SU-DHL-6 (cell line): ENCODE measurements at regions not wholly inside any gene's neighbourhood (a gene's known extent, or its start where the extent isn't known, plus 50 kb on each side); places are given as distances from the start of the nearest gene placed in this dataset.
"Not testable (repeated sequence)": the region's sequence is repeated elsewhere in the genome, so short reads cannot be mapped to it uniquely, and the experiment has no call there.

Experiments
- H2AFZ ChIP-seq: fragments of 200-600 bp; sonication (generic); 2 replicates; pipeline ENCODE4 v1.6.1; 2014; ENCODE audit warnings: low read depth, mild to moderate bottlenecking, moderate library complexity, mixed read lengths, antibody characterized with exemption, low read length; ENCODE audit not compliant: severe bottlenecking
- H3F3A ChIP-seq: fragments of 200-600 bp; shearing (Covaris generic); 2 replicates; pipeline ENCODE4 v1.6.0; 2016; ENCODE audit warnings: antibody characterized with exemption, mild to moderate bottlenecking; ENCODE audit not compliant: insufficient read depth
- H3K27ac ChIP-seq: fragments of 200-600 bp; sonication (generic); 2 replicates; pipeline ENCODE4 v1.5.1; 2016; ENCODE audit warnings: low read depth, mild to moderate bottlenecking, low read length, moderate library complexity, mixed read lengths
- H3K27me3 ChIP-seq: fragments of 200-600 bp; sonication (generic), shearing (Covaris generic); 2 replicates; pipeline ENCODE4 v1.6.0; 2014; ENCODE audit warnings: mild to moderate bottlenecking, low read length
- H3K36me3 ChIP-seq: fragments of 200-600 bp; sonication (generic); 2 replicates; pipeline ENCODE4 v1.6.1; 2014; ENCODE audit warnings: mild to moderate bottlenecking, low read length, mixed read lengths
- H3K4me2 ChIP-seq: fragments of 300-600, 200-600 bp; shearing (Covaris generic), sonication (generic); 2 replicates; pipeline ENCODE4 v1.6.0; 2014; ENCODE audit warnings: low read length, low read depth, mild to moderate bottlenecking; ENCODE audit not compliant: poor library complexity, severe bottlenecking
- H3K4me3 ChIP-seq: fragments of 200-600 bp; sonication (generic); 2 replicates; pipeline ENCODE4 v1.5.1; 2014; ENCODE audit warnings: antibody characterized with exemption, low read length, mild to moderate bottlenecking, mixed read lengths; ENCODE audit not compliant: insufficient read depth, poor library complexity, severe bottlenecking
- H3K79me2 ChIP-seq: fragments of 200-600 bp; sonication (generic); 2 replicates; pipeline ENCODE4 v1.6.1; 2014; ENCODE audit warnings: mild to moderate bottlenecking, low read length, moderate library complexity; ENCODE audit not compliant: insufficient read depth
- H3K9ac ChIP-seq: fragments of 200-600 bp; sonication (generic); 2 replicates; pipeline ENCODE4 v1.7.0; 2014; ENCODE audit warnings: mild to moderate bottlenecking, low read length
- H3K9me2 ChIP-seq: fragments of 200-600 bp; sonication (generic); replicated peaks from 2 replicates; pipeline ENCODE4 v1.6.1; 2014; ENCODE audit warnings: low read length; ENCODE audit not compliant: insufficient read depth
- H3K9me3 ChIP-seq: fragments of 200-600 bp; sonication (generic); 2 replicates; pipeline ENCODE4 v1.6.1; 2014; ENCODE audit warnings: low read length, mixed read lengths; ENCODE audit not compliant: insufficient read depth
- H4K20me1 ChIP-seq: fragments of 200-600 bp; sonication (generic); 2 replicates; pipeline ENCODE4 v1.6.1; 2014; ENCODE audit warnings: low read depth, mild to moderate bottlenecking, antibody characterized with exemption, low read length, moderate library complexity, mixed read lengths
- CTCF ChIP-seq: fragments of 200-600 bp; sonication (generic); IDR thresholded peaks from one replicate; pipeline ENCODE4 v1.5.1; 2017; ENCODE audit warnings: antibody characterized with exemption, mild to moderate bottlenecking, low read length, moderate library complexity; ENCODE audit not compliant: insufficient read depth, poor library complexity, severe bottlenecking
- EZH2phosphoT487 ChIP-seq: fragments of 200-600 bp; sonication (generic), shearing (Covaris generic); conservative IDR thresholded peaks from 2 replicates; pipeline ENCODE4 v1.6.1; 2018; ENCODE audit warnings: mild to moderate bottlenecking, antibody characterized with exemption, low read length, moderate library complexity, mixed read lengths

GRCh38 chr7:28332046-28332445 lies 80.3 kb upstream of the CREB5 start:
- H3F3A ChIP-seq, result no peaks in the 10 kb centered on the region
- H3K9ac ChIP-seq, result no peak overlapping the region
- no peaks in the 10 kb centered on the region for H3K36me3 ChIP-seq
- H3K79me2 ChIP-seq, result no peaks in the 10 kb centered on the region
- H4K20me1 ChIP-seq, result no peaks in the 10 kb centered on the region
- no peak for TF ChIP-seq EZH2phosphoT487
- TF ChIP-seq CTCF, result no peak
- H2AFZ ChIP-seq, result no peak overlapping the region
- H3K4me2 ChIP-seq, result no peak overlapping the region
- no peaks in the 10 kb centered on the region for H3K9me2 ChIP-seq
- H3K27ac ChIP-seq, result no peak overlapping the region
- peaks cover 7% of the 10 kb centered on the region; the same call in 1 of the 2 replicates for H3K9me3 ChIP-seq
- H3K4me3 ChIP-seq, result no peak overlapping the region
- H3K27me3 ChIP-seq, result no peaks in the 10 kb centered on the region

- H3K4me2 ChIP-seq, H3K27ac ChIP-seq, H3F3A ChIP-seq, H3K27me3 ChIP-seq, H3K36me3 ChIP-seq, H3K9me3 ChIP-seq, H3K79me2 ChIP-seq, H4K20me1 ChIP-seq, H3K4me3 ChIP-seq, H3K9me2 ChIP-seq, H3K9ac ChIP-seq, H2AFZ ChIP-seq: not testable (repeated sequence)
These were observed 78.8 kb upstream of the CREB5 start for GRCh38 chr7:28333548-28333947.

GRCh38 chr7:28336806-28337205 lies 75.5 kb upstream of the CREB5 start:
- no peaks in the 10 kb centered on the region for H4K20me1 ChIP-seq
- H3K9me3 ChIP-seq, result peaks cover 7% of the 10 kb centered on the region; the same call in 1 of the 2 replicates
- no peaks in the 10 kb centered on the region for H3F3A ChIP-seq
- no peak for TF ChIP-seq CTCF
- no peak for TF ChIP-seq EZH2phosphoT487
- H3K9me2 ChIP-seq, result no peaks in the 10 kb centered on the region
- H3K36me3 ChIP-seq, result no peaks in the 10 kb centered on the region
- no peak overlapping the region for H3K4me3 ChIP-seq
- H3K79me2 ChIP-seq, result no peaks in the 10 kb centered on the region
- H3K9ac ChIP-seq, result no peak overlapping the region
- H2AFZ ChIP-seq, result no peak overlapping the region
- H3K4me2 ChIP-seq, result no peak overlapping the region
- H3K27me3 ChIP-seq, result no peaks in the 10 kb centered on the region
- H3K27ac ChIP-seq, result no peak overlapping the region

GRCh38 chr7:28338041-28338440 lies 74.3 kb upstream of the CREB5 start:
- H3K9ac ChIP-seq, result no peak overlapping the region
- no peaks in the 10 kb centered on the region for H3F3A ChIP-seq
- H4K20me1 ChIP-seq, result no peaks in the 10 kb centered on the region

More at GRCh38 chr7:28338041-28338440, 74.3 kb upstream of the CREB5 start:
- Histone ChIP-seq H2AFZ (no peak overlapping the region), H3K79me2 (no peaks in the 10 kb centered on the region), H3K27ac (no peak overlapping the region), H3K9me3 (peaks cover 7% of the 10 kb centered on the region; the same call in 1 of the 2 replicates), H3K4me3 (no peak overlapping the region), H3K9me2 (no peaks in the 10 kb centered on the region), H3K36me3 (no peaks in the 10 kb centered on the region), H3K4me2 (no peak overlapping the region), H3K27me3 (no peaks in the 10 kb centered on the region)
- no peak for TF ChIP-seq EZH2phosphoT487
- no peak for TF ChIP-seq CTCF
